Endometrium (tissue), 2 donors: ENCODE measurements at regions not wholly inside any gene's neighbourhood (a gene's known extent, or its start where the extent isn't known, plus 50 kb on each side); places are given as distances from the start of the nearest gene placed in this dataset.
"Not testable (repeated sequence)": the region's sequence is repeated elsewhere in the genome, so short reads cannot be mapped to it uniquely, and the experiment has no call there.

ENCODE experiments used
- FAIRE-seq: peaks from 2 replicates; lab custom pipeline; 2012; peaks lifted over from hg19 to GRCh38; lab: Jason Lieb, UNC
- donor health status: control.
- donor health status: control.

GRCh38 chr2:237217995-237218616 lies 132.4 kb downstream of the COPS8 start:
- FAIRE-seq = no peak

GRCh38 chr2:237218756-237219155 lies 133.1 kb downstream of the COPS8 start:
- no peak for FAIRE-seq

- peak; percentile 31 for FAIRE-seq
Observed at GRCh38 chr2:237219826-237220225, 134.1 kb downstream of the COPS8 start.

DNA sequence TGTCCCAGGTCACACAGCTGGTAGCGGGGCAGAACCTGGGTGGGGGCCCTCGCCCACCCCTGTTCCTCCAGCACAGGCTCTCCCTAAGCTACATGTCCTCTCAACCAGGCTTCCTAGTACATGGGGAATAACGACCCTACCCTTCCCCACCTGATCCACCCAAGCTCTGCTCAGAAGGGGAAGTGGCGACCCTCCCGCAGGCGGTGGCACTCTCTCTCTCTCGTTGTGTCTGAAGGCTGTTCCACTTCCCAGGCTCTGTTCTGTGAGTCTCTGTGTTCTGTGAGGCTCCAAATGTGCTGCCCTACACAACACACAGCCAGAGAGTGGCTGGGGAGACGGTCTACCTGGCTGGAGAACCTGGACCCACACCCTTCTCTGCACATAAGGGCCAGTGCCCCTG lies 135.8 kb downstream of the COPS8 start:
- no peak for FAIRE-seq

- FAIRE-seq = peak; percentile 61
Observed at GRCh38 chr2:237222178-237222577, 136.5 kb downstream of the COPS8 start.

- no peak for FAIRE-seq
Observed at GRCh38 chr2:237222601-237223041, 136.9 kb downstream of the COPS8 start.

DNA sequence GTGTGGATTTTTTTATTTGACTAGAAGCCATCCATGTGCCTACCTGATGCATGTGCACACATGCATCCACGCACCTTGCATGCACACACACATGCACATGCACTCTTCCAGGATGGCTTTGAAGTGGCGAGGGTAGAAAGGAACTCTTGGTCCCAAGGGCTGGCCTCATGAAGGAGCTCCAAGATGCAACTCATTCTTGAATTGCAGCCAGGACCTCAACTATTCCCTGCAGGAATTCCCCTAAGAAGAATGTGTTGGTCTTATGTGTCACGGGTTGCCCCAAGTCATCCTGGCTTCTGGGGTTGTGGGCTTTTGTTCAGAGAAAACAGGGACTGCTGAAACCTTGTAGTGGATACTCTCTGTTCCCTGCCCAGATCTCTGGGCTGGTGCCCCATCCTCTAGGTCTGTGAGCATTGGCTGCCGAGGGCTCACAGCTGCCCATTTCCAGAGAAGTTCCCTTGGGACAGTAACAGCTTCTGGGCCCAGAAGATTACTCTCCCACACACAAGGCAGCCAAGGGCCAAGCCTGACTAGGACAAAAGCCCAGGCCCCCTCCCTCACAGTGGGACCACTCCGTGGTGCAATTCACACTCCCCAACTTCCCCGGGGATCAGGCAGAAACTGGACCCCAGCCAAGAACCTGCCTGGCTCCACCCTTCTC lies 137.6 kb downstream of the COPS8 start:
- FAIRE-seq = no peak

GRCh38 chr2:237227190-237227589 lies 141.5 kb downstream of the COPS8 start:
- no peak for FAIRE-seq

- no peak for FAIRE-seq
Observed at GRCh38 chr2:237227592-237228280, 142.0 kb downstream of the COPS8 start.

DNA sequence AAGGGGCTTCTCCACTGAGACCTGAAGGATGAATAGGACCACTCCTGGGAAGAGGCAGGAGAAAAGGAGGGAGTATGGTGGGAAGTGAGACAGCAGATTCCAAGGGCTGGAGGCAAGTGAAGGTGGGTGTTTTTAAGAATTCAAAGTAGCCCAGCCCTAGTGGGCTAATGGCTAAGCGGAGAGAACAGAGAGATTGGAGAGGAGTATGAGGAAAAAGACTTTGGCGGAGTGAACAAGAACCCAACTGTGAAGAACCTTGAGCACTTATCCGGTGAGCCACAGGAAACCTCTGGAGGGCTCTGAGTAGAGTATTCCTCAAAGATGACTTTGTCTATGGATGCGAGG lies 142.6 kb downstream of the COPS8 start:
- FAIRE-seq = no peak

- FAIRE-seq = no peak
Observed at GRCh38 chr2:237229905-237230304, 144.2 kb downstream of the COPS8 start.

- no peak for FAIRE-seq
Observed at GRCh38 chr2:237230355-237230754, 144.7 kb downstream of the COPS8 start.

DNA sequence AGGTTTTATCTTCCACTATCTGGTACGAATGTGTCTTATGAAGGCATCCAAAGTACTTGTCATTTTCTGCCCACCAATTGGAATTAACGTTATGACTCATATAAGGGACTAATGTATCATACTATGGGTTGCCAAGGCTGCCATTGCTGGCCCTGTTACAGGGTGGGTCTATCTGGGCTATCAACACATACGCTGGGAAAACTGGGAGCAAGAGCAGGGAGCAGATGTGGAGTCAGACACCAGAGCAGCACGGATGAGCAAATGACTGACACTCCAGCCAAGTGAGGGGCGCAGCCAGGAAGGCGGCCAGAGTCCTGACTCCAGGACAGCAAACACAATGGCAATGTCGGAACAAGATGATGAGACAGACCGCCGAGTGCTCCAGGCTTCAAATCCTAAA lies 145.9 kb downstream of the COPS8 start:
- no peak for FAIRE-seq

DNA sequence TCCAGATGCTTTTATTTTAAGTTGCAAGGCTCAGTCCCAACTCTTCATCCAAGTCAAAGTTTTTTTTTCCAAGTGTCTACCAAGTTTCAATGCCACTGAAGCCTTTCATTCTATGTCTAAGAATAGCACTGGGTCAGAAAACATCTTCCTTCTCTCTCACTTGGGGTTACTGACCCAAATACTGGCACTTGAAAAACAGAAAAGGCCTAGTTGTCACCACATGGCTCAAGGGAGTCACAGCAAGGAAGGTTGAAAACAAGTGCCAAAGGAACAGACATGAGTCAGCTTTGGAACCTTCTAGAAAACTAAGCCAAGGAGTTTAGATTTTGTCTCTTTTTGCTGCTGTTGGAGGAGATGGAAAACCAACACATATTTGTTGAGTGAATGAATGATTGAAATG lies 146.5 kb downstream of the COPS8 start:
- FAIRE-seq = no peak

GRCh38 chr2:237234268-237234667 lies 148.6 kb downstream of the COPS8 start:
- no peak for FAIRE-seq

DNA sequence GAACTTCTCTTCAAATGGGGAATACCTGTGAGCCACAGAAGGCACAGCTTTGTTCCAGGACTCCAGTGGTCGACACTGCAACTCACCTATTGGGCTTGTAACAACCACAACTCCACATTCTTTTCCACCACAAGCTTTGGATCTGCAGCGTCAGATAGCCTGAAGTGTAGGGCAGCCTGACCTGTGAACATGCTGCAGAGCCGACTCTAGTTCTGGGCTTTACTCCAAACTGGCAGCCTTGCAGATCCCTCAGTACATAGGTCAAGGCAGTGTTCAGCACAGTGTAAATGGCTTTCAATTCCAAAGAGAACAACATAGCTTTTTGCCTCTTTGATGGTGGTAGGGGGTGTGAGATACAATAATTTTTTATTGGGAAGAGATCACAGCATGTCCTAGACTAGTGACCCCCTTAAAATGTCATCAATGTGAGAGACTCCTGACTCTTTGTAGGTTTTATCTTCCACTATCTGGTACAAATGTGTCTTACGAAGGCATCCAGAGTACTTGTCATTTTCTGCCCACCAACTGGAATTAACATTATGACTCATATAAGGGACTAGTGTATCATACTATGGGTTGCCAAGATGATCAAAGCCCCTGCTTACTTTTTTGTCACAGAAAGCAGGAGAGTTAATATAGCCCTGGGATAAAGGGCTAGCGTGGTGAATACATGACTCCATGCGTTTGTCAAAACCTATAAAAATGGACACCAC lies 149.8 kb downstream of the COPS8 start:
- FAIRE-seq = peak; percentile 99

- peak; percentile 79 for FAIRE-seq
Observed at GRCh38 chr2:237236188-237236587, 150.5 kb downstream of the COPS8 start.

DNA sequence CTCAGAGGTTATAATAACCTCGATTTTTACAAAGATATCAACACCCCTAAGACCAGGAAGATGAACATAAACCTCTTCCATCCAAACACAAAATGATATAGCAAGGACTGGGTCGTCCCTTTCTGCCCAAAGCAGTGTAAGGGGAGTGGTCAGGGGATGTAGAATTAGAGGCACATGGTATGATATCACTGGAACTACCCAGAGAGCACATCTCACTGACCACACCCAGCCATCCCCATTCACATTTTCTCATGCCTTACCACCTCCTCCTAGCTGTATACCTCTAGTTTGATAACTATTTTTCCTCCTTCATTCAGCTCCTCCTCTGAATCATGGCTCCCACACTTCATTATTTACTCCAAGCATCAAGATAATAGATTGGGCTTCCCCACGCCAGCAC lies 152.6 kb downstream of the COPS8 start:
- FAIRE-seq = no peak

- FAIRE-seq = no peak
Observed at GRCh38 chr2:237240252-237240651, 154.6 kb downstream of the COPS8 start.

DNA sequence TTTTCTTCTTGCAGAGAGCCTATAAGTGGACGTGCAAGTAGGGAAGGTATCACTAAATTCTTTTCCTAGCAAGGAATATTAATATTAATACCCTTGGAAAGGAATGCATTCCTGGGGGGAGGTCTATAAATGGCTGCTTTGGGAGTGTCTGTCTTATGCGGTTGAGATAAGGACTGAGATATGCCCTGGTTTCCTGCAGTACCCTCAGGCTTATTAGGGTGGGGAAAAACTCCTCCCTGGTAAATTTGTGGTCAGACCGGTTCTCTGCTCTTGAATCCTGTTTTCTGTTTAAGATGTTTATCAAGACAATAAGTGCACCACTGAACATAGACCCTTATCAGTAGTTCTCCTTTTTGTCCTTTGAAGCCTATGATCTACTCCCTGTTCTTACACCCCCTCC lies 155.2 kb downstream of the COPS8 start:
- FAIRE-seq = not testable (repeated sequence)

- FAIRE-seq = no peak
Observed at GRCh38 chr2:237242091-237242536, 156.4 kb downstream of the COPS8 start.

DNA sequence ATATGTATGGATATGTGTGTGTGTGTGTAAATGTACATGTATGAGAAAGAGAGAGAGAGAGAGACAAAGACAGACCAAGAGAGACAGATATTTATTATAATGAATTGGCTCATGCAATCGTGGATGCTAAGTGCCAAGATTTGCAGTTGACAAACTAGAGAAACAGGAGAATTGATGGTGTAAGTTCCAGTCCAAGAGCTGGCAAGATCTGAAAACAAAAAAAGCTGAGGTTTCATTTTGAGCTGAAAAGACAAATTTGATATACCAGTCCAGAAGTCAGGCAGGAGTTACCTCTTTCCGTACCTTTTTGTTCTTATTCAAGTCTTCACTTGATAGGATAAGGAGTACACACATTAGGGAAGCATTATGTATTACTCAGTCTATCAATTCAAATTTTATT lies 157.8 kb downstream of the COPS8 start:
- no peak for FAIRE-seq

GRCh38 chr2:237244178-237244577 lies 158.5 kb downstream of the COPS8 start:
- no peak for FAIRE-seq
